ENCODE measurements at regions not wholly inside any gene's neighbourhood (a gene's known extent, or its start where the extent isn't known, plus 50 kb on each side); places are given as distances from the start of the nearest gene placed in this dataset.

- TF ChIP-seq CTCF (IDR thresholded peaks at IDR 0.05) (no peak), POLR2A (IDR thresholded peaks at IDR 0.05) (no peak), EP300 (IDR thresholded peaks at IDR 0.05) (no peak)
Measured at GRCh38 chr17:55561316-55561972, 50.2 kb upstream of the SMIM36 start.
